GM19025 (cell line): ENCODE measurements at regions not wholly inside any gene's neighbourhood (a gene's known extent, or its start where the extent isn't known, plus 50 kb on each side); places are given as distances from the start of the nearest gene placed in this dataset.
"Not testable (repeated sequence)": the region's sequence is repeated elsewhere in the genome, so short reads cannot be mapped to it uniquely, and the experiment has no call there.

Experiments
- ATAC-seq: cut with Tn5 transposase; IDR thresholded peaks from one replicate; pipeline ENCODE4 v1.9.1; 2021; ENCODE audit warnings: mild to moderate bottlenecking, low read depth, moderate library complexity; ENCODE audit not compliant: unreplicated experiment

DNA sequence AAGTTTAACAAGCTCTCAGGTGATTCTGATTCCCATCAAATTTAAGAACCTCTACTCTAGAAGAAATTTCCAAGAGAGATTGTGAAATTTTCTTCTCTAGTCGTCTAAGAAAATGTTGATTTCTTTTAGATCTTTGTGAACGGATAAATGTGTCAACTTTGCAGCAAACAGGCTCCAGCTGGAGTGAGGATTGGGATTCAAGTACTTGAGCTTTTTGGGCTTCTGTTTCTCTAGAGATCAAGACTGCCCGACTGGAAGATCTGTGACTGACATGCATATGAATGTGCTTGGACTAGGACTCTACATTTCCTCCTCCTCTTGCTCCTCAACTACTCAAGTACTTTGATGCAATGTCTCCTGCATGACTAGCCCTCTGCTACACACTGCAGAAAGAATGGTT lies 388.3 kb downstream of the TMEM38B start:
- ATAC-seq = no peak

DNA sequence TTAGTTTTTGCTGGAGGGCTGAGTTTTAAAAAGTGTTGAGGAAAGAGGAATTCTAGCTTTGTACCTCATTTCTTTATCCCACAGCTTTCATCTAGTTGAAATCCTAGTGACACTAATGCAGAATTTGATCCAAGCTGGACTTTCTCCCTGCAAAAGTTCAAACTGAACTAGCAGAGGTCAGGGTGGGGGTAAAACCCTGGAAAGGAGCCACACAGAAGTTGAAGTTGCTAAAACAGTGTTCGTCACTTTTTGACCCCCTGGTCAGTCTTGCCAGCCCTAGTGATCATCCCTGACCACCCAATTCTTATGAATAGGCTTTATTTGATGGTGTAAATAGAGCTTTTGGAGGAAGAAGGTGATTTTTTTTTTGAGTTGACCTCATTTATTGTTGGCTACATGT lies 390.4 kb downstream of the TMEM38B start:
- no peak for ATAC-seq

DNA sequence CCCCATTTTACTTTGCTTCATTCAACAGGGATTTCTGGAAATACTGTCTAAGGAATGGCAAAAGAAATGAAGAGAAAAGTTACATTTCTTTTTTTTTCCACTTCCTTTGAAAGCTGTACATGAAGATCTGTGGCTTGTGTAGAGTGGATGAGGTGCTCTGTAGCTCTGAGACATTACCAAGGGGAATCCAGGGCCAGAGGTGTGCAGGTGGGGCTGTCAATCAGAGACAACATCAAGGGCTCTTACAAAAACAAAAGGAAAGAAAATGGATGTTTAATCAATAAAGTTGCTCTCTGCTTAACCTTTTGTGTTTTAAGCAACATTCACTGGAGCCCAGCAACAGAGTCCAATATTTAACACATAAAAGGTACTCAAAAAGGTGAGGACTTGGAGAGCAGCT lies 391.1 kb downstream of the TMEM38B start:
- ATAC-seq = no peak

DNA sequence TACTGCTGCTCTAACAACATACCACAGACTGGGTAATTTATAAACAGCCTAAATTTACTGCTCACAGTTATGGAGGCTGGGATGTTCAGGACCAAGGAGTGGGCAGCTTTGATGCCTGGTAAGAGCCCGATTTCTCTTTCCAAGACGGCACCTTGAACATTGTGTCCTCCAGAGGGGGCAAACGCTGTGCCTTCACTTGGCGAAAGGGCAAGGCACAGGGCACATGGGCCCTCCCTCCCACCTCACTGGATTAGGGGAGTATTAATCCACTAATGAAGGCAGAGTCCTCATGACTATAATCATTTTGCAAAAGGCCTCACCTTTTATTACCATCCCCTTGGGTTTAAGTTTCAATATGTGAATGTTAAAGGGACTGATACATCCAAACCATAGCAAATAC lies 397.7 kb downstream of the TMEM38B start:
- ATAC-seq = no peak

DNA sequence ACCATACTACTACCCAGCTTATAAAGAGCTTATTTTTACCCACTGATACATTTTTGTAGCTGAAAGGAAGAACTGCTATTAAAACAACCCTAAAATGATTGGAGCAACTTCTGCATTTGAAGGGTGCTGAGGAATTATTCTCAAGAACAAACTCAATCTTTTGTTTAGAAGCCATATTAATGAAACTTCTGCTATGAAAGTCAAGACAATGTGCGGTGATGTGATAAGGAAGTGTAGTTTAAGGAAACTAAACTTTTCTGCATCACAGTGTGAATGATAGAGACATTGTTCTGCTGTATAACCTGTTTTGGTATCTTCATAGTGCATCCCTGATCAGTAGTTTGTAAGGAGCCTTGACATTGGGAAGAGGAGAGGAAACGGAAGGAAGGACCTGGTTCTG lies 408.5 kb downstream of the TMEM38B start:
- ATAC-seq = no peak

DNA sequence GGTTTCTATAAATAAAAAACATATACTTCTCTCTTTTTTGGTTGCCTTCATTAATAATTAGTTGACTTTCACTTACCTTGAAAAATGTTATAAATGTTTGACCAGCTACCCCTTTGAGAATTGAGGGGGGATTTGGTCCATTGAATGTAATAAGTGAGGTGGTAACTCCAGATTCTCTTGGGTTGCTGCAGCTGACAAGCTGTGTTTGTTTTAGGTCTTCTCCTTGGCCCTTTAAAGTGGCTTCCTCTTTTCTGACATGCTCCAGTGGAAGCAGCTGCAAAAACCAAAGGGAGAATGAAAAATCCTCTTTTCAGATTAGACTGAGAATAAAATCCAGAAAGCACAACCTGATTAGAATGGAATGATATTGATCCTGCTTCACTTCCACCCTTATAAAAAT lies 410.5 kb downstream of the TMEM38B start:
- ATAC-seq = no peak

DNA sequence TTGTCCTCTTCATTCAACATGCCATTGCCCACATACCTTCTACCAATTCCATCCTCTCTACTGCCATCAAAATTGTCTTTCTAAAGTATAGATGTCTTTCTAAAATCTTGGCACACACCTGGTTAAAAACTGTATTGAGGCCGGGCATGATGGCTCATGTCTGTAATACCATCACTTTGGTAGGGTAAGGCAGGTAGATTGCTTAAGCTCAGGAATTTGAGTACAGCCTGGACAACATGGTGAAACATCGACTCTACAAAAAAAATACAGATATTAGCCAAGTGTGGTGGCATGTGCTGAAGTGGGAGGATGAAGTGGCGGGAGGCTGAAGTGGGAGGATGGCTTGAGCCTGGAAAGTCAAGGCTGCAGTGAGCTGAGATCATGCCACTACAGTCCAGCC lies 412.1 kb downstream of the TMEM38B start:
- ATAC-seq = no peak

DNA sequence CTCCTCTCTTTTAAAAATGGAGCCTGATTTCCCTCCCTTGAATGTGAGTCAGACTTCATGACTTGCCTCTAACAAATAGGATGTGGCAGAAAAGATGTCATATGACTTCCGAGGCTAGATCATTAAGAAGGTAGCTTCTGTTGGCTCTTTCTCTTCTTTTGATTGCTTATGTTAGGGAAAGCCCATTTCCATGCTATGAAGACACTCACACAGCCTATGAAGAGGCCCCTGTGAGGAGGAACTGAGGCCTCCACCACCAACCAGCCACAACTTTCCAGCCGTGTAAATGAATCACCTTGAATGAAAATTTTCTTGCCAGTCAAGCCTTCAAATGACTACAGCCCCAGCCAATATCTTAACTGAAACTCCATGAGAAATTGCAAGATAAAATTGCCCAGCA lies 413.4 kb downstream of the TMEM38B start:
- ATAC-seq = no peak

DNA sequence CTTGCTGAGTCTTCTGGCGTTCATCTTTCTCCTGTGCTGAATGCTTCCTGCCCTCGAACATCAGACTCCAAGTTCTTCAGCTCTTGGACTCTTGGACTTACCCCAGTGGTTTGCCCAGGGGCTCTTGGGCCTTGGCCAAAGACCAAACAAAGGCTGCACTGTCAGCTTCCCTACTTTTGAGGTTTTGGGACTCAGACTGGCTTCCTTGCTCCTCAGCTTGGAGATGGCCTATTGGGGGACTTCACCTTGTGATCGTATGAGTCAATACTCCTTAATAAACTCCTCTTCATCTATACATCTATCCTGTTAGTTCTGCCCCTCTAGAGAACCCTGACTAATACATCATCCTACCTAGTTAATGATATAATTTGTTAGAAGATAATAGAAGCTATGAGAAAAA lies 415.4 kb downstream of the TMEM38B start:
- ATAC-seq = not testable (repeated sequence)

DNA sequence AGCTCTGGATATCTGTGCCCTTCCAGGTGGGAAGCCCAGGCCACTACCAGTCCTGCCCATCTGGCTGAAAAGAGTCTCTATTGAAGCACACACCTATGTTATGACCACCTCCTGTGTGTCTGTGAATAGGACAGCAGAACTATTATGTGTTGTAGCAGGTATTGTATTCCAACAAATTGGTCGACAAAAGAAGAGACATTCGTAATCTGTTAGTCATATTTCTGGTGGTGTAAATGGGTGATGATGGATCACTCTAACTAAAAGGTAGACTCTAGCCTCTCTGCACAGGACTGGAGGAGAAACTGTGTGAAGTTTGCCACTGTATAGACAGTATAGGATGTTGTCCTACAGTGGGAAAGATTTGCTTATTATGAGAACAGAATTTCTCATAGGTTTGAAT lies 416.1 kb downstream of the TMEM38B start:
- ATAC-seq = no peak

DNA sequence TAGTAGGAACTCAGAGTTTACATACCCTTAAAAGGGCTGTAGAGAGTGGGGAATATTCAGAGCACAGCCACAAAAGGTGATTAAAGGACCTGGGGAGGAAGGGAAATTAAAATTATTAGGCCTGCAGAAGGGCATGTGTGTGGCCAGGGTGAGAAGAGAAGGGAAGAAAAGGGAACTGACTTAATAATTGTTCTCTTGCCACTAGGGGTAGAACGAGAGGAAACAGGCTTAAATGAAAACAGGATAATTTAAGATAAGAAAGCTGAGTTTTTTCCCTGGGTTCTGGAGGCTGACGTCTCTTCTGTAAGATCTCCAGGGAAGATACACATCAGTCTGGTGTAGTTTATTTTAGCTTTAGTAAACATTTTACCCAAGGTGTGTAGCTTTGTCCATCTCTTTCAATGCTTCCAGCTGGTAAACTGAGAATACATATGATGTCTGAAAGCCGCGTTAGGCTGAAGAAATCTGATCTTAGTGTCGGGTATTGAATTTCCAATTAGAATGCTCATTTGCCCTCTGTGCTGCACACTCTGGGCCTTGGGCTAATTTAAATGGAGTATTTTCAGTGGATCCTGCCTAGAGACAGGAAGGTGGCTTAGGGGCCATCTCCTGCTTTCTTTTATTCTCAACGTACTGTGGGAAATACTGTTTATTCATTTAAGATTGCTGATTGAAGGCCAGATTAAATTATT lies 416.8 kb downstream of the TMEM38B start:
- ATAC-seq = no peak

DNA sequence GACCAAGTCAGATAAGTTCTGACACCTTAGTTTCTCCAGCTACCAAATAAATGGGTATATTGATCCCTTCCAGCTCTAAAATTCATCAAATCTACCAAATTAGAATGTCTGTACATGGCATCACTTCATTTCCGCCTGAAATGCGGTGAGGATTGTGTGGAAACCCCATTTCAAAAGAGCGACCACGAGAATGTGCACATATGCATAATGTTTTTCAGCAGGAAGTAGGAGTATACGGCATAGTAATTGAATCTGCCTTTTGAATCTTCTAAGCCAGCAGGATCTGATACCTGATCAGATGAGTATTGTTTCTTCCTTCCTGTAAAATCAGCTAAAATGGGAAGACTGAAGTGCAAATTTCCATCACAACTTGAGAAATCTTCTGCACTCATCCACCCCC lies 418.6 kb downstream of the TMEM38B start:
- ATAC-seq = no peak

DNA sequence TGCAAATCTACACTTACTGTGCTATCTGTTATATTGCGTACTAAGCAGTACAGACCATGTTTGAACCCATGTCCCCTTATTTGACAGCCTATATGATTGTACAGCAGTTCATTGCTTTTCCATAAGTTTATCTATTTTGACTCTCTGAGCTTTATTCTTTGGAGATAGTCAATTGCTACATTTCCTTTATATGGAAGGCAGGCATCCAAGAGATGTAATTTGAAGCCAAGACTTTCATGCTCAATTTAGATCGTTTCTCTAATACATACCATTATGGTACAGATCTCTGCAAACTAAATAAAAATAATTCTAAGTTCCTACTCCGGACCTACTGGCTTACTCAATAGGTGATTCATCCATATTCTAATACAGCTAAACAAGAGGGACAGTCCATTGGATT lies 424.8 kb downstream of the TMEM38B start:
- no peak for ATAC-seq

DNA sequence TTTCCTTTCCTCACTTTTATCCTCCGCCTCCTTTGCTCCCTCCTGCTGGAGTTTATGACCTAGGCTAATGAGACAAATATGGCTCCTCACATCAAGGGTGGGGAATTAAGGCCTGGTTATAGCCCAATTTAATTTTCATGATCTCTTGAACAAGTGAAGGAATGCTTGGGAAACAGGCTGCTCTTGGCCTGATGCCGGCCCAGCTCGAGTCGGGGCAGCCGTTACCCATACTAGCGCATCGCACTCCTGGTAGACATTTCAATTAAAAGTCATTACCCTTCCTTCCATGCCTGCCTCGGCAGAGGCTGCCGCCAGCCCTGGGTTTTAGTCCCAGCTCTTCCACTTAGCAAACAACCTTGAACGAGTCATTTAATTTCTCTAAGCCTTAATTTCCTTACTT lies 425.7 kb downstream of the TMEM38B start:
- ATAC-seq = no peak

DNA sequence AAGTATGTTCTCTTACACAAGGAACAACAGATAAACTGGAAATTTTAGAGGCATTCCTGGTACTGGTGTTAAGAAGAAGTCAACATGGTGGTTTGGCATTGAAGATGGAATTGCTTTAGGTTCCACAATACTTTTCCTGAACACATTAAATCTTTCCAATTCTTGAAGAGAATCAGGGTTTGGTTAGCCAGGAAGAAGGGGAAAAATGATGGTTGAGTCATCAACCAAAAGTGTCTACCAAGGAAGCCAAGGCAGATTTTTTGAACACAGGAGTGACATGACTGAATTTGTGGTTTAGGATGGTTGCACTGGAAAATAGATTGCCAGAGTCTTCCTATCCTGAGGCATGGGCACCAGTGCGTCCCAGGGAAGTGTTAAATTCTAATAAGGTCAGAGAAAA lies 433.4 kb downstream of the TMEM38B start:
- no peak for ATAC-seq

DNA sequence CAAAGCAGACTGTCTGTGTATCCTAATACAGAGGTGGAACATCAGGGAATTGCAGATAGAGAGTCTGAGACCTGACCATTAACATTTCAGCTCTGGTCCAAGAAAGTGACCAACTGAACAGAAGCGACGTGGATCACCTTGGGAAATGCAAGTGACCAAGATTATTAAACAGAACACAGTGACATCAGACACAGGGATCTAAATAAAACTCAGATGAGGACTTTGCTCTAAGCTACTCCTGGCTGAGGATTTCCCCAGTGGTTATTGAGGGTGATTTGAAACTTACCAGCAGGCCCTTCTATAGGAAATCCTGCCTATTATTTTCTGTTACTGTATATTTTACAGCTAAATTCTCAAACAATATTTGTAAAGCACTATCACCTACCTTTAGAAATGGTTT lies 436.0 kb downstream of the TMEM38B start:
- no peak for ATAC-seq

DNA sequence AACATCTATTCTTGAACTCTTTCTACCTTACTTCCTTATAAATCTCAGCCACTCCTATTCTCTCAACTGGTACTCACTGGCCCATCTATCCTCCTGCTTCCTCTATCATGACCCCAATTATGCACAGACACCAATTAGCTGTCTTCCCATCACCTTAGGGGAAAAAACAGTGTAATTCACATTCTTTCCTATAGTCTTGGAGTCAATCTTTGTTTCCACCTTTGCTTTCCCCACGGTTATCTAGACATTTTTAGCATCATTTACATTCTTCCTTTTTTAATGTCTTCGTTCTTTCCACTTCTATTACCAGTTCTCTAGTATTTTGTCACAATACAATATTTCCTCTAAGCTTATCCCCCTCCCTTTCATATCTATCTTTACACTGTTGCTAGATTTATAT lies 449.4 kb downstream of the TMEM38B start:
- ATAC-seq = no peak

DNA sequence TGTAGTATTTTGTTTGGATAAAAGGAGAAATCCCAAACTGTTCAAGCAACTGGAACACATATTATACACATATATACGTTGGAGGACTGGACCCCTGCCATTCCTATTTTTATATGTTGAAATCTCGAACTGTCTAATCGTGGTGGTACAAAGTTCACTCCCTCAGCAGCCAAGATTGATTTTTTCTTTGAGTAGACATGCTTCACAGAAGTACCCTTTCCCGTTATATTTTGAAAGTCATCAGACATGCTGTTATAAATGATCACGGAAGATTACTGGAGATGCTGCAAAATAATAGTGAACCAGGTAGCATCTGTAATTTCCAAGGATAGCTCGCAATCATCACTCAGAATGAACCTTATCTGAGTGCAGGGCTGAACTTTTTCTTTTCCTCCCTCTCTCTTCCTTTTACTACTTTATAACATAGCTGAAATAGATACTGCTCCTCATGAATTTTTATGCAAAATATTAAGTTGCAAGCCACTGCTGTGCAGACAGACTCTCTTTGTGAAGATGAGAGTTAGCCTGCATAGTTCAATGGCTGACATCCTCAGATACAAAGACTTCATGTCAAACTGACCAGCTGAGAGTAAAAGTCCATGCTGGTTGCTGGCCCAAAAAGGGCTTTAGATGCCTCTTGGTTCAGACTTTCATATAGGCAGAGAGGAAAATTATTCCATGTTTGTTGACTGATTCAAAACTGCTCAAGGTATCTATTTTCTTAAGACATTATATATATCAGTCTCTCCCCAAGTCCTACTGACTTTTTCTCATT lies 451.9 kb downstream of the TMEM38B start:
- ATAC-seq = no peak

DNA sequence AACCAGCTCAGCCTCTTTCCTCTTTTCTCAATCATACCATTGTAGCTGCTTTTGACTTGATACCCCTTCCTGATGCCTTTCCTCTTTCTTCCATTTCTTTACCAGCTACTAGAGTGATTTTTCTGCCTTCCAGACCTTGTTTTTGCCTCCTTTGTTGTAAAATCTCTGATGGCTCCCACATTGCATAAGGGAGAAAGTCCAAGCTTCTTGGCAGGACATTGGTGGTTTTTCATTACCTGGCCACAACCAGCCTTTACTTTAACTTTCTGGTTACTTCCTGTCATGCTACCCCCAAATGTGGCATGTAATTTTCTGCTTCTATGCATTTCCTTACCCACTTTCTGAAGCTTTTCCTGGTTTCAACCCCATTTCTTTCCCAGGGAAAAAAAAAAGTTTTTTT lies 452.5 kb downstream of the TMEM38B start:
- no peak for ATAC-seq

DNA sequence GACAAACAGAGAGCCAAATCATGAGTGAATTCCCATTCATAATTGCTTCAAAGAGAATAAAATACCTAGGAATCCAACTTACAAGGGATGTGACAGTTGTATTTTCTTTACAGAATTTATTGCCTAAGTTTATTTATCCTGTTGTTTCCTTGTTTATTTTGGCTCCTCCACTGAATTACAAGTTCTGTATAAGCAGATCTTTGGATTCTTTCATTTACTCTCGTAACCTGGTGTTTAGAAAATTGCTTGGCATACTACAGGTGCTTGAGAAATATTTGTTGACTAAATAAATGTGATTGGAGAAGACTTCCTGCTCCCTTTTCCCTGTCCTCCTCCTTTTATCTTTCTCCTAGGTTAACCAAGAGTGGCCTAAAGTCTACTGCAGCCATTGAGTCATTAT lies 455.6 kb downstream of the TMEM38B start:
- ATAC-seq = no peak

DNA sequence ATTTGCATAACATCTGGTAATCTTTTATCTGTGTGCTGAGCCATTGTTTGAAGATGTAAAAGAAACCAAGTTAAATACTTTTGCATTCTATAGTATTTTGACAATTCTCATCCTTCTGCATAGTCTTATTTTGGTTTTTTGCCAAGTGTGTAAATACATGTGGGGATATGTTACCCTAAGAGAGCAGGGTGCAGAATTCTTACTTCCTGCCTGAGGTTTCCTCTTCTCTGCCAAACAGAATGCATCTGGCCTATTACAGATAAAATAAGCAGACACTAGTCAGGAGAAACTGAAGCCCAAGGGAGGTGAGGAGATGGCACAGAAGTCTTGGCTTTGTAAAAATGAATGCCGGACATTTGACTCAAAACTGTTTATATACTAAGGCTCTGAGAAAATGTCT lies 462.1 kb downstream of the TMEM38B start:
- ATAC-seq = no peak

DNA sequence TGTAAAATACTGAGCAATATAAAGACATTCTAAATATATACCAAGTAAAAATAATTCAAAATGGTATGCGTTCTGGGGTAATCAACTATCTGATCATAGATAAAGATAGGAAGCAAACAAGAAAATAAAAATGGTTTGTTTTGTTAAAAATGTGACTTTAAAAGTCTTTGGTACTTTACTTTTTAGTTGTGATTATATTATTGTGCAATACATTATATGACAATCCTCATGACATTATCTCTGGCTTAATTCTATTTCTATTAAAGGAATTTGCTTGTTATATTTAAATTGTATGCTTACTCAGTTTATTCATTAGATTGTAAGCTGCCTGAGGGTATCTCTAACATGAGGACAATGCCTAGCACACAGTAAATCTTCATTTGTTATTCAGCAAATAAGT lies 477.9 kb downstream of the TMEM38B start:
- ATAC-seq = no peak
